ENCODE measurements at regions not wholly inside any gene's neighbourhood (a gene's known extent, or its start where the extent isn't known, plus 50 kb on each side); places are given as distances from the start of the nearest gene placed in this dataset.

GRCh38 chr14:84312551-84312950 is 1217.4 kb upstream of the FLRT2 start:
- Histone ChIP-seq H3K27me3 (ENCODE audit: insufficient read depth, low read depth, low read length) (no peaks in the 10 kb centered on the region), H3K4me2 (ENCODE audit: low read length) (no peak overlapping the region), H3K9ac (ENCODE audit: low read length) (no peak overlapping the region), H3F3A (ENCODE audit: insufficient read depth, low read length, poor library complexity, severe bottlenecking) (no peaks in the 10 kb centered on the region), H3K27ac (ENCODE audit: low read length) (no peak overlapping the region), H3K9me3 (ENCODE audit: low read length) (no peaks in the 10 kb centered on the region), H3K36me3 (ENCODE audit: insufficient read depth, low read length) (no peaks in the 10 kb centered on the region), H3K79me2 (replicated peaks; ENCODE audit: insufficient read depth, low read length) (no peaks in the 10 kb centered on the region), H3K9me2 (ENCODE audit: insufficient read depth, low read length) (no peaks in the 10 kb centered on the region), H3K4me3 (ENCODE audit: low read length) (no peak overlapping the region), H4K20me1 (ENCODE audit: insufficient read depth) (no peaks in the 10 kb centered on the region), H2AFZ (ENCODE audit: low read depth, low read length) (no peak overlapping the region)
- TF ChIP-seq POLR2AphosphoS5 (IDR thresholded peaks at IDR 0.05) (no peak), SMC3 (conservative IDR thresholded peaks at IDR 0.05; ENCODE audit: poor library complexity) (no peak), EZH2 (IDR thresholded peaks at IDR 0.05; ENCODE audit: borderline replicate concordance, insufficient read depth, low read length, poor library complexity, severe bottlenecking) (no peak), RAD21 (conservative IDR thresholded peaks at IDR 0.05) (no peak)

GRCh38 chr14:84323450-84323849 is 1206.5 kb upstream of the FLRT2 start:
- Histone ChIP-seq H3K27ac (ENCODE audit: low read length) (no peak overlapping the region), H3K9me3 (ENCODE audit: low read length) (no peaks in the 10 kb centered on the region), H3F3A (ENCODE audit: insufficient read depth, low read length, poor library complexity, severe bottlenecking) (no peaks in the 10 kb centered on the region), H2AFZ (ENCODE audit: low read depth, low read length) (no peak overlapping the region), H3K4me2 (ENCODE audit: low read length) (no peak overlapping the region), H3K9me2 (ENCODE audit: insufficient read depth, low read length) (no peaks in the 10 kb centered on the region), H3K36me3 (ENCODE audit: insufficient read depth, low read length) (no peaks in the 10 kb centered on the region), H3K4me3 (ENCODE audit: low read length) (no peak overlapping the region), H4K20me1 (ENCODE audit: insufficient read depth) (no peaks in the 10 kb centered on the region), H3K79me2 (replicated peaks; ENCODE audit: insufficient read depth, low read length) (no peaks in the 10 kb centered on the region), H3K9ac (ENCODE audit: low read length) (no peak overlapping the region), H3K27me3 (ENCODE audit: insufficient read depth, low read depth, low read length) (no peaks in the 10 kb centered on the region)
- TF ChIP-seq RAD21 (conservative IDR thresholded peaks at IDR 0.05) (no peak), TAF1 (IDR thresholded peaks at IDR 0.05; ENCODE audit: low read depth) (no peak), POLR2AphosphoS5 (IDR thresholded peaks at IDR 0.05) (no peak), SMC3 (conservative IDR thresholded peaks at IDR 0.05; ENCODE audit: poor library complexity) (no peak), REST (IDR thresholded peaks at IDR 0.05; ENCODE audit: borderline replicate concordance) (no peak), EP300 (conservative IDR thresholded peaks at IDR 0.05; ENCODE audit: poor library complexity, severe bottlenecking) (no peak), MXI1 (conservative IDR thresholded peaks at IDR 0.05; ENCODE audit: poor library complexity, severe bottlenecking) (no peak), EZH2 (IDR thresholded peaks at IDR 0.05; ENCODE audit: borderline replicate concordance, insufficient read depth, low read length, poor library complexity, severe bottlenecking) (no peak), CTCF (IDR thresholded peaks at IDR 0.05; ENCODE audit: poor library complexity, severe bottlenecking) (no peak)

- no peak for TF ChIP-seq CTCF (IDR thresholded peaks at IDR 0.05; ENCODE audit: poor library complexity, severe bottlenecking)
- TF ChIP-seq POLR2AphosphoS5 (IDR thresholded peaks at IDR 0.05): no peak
- TF ChIP-seq SMC3 (conservative IDR thresholded peaks at IDR 0.05; ENCODE audit: poor library complexity): no peak
- no peak for TF ChIP-seq TAF1 (IDR thresholded peaks at IDR 0.05; ENCODE audit: low read depth)
- TF ChIP-seq EP300 (conservative IDR thresholded peaks at IDR 0.05; ENCODE audit: poor library complexity, severe bottlenecking): no peak
- no peak for TF ChIP-seq REST (IDR thresholded peaks at IDR 0.05; ENCODE audit: borderline replicate concordance)
- TF ChIP-seq EZH2 (IDR thresholded peaks at IDR 0.05; ENCODE audit: borderline replicate concordance, insufficient read depth, low read length, poor library complexity, severe bottlenecking): no peak
- TF ChIP-seq MXI1 (conservative IDR thresholded peaks at IDR 0.05; ENCODE audit: poor library complexity, severe bottlenecking): no peak
- no peak for TF ChIP-seq RAD21 (conservative IDR thresholded peaks at IDR 0.05)
- H3F3A ChIP-seq (ENCODE audit: insufficient read depth, low read length, poor library complexity, severe bottlenecking): no peaks in the 10 kb centered on the region
- no peak overlapping the region for H3K4me2 ChIP-seq (ENCODE audit: low read length)
- no peak overlapping the region for H3K27ac ChIP-seq (ENCODE audit: low read length)
- no peaks in the 10 kb centered on the region for H3K9me3 ChIP-seq (ENCODE audit: low read length)
- H3K9ac ChIP-seq (ENCODE audit: low read length): no peak overlapping the region
- H3K36me3 ChIP-seq (ENCODE audit: insufficient read depth, low read length): no peaks in the 10 kb centered on the region
- H3K27me3 ChIP-seq (ENCODE audit: insufficient read depth, low read depth, low read length): no peaks in the 10 kb centered on the region
- H3K79me2 ChIP-seq (replicated peaks; ENCODE audit: insufficient read depth, low read length): no peaks in the 10 kb centered on the region
- H3K4me3 ChIP-seq (ENCODE audit: low read length): no peak overlapping the region
- H2AFZ ChIP-seq (ENCODE audit: low read depth, low read length): no peak overlapping the region
- no peaks in the 10 kb centered on the region for H3K9me2 ChIP-seq (ENCODE audit: insufficient read depth, low read length)
- no peaks in the 10 kb centered on the region for H4K20me1 ChIP-seq (ENCODE audit: insufficient read depth)
Measured at GRCh38 chr14:84323978-84324377, 1206.0 kb upstream of the FLRT2 start.
